HCT116 (cell line): ENCODE measurements at regions not wholly inside any gene's neighbourhood (a gene's known extent, or its start where the extent isn't known, plus 50 kb on each side); places are given as distances from the start of the nearest gene placed in this dataset.

Experiments
- EGR1 ChIP-seq: IDR thresholded peaks from 2 replicates; pipeline ENCODE4 v1.6.1; 2012; ENCODE audit warnings: low read depth
- EZH2 ChIP-seq: fragments of 200-600 bp; sonication (generic); IDR thresholded peaks from 2 replicates; pipeline ENCODE4 v1.6.1; 2017; ENCODE audit warnings: antibody characterized with exemption, mixed run types
- EZH2phosphoT487 ChIP-seq: fragments of 200-600 bp; IDR thresholded peaks from 2 replicates; pipeline ENCODE4 v1.6.1; 2018; ENCODE audit warnings: antibody characterized with exemption, borderline replicate concordance
- JUND ChIP-seq: IDR thresholded peaks from 2 replicates; pipeline ENCODE4 v1.6.1; 2012
- POLR2A ChIP-seq: IDR thresholded peaks from 2 replicates; pipeline ENCODE4 v1.7.0; 2011; ENCODE audit warnings: borderline replicate concordance; ENCODE audit not compliant: insufficient read depth, insufficient read length; ENCODE audit errors: extremely low read depth
- POLR2AphosphoS5 ChIP-seq: IDR thresholded peaks from 2 replicates; pipeline ENCODE4 v1.6.1; 2011; ENCODE audit warnings: mild to moderate bottlenecking, low read depth, low read length, moderate library complexity
- RAD21 ChIP-seq: IDR thresholded peaks from 2 replicates; pipeline ENCODE4 v1.6.1; 2012; ENCODE audit warnings: low read depth, mild to moderate bottlenecking
- SIN3A ChIP-seq: IDR thresholded peaks from 2 replicates; pipeline ENCODE4 v1.6.1; 2012; ENCODE audit warnings: low read depth
- YY1 ChIP-seq: IDR thresholded peaks from 2 replicates; pipeline ENCODE4 v1.6.1; 2011; ENCODE audit warnings: low read length, low read depth, moderate library complexity, mild to moderate bottlenecking; ENCODE audit not compliant: insufficient replicate concordance; ENCODE audit errors: extremely low read depth
- ZFX ChIP-seq: fragments of 450-650 bp; IDR thresholded peaks from 2 replicates; pipeline ENCODE4 v1.6.1; 2017
- TF ChIP-seq, protein P1 (sequence below), 3 experiments: fragments of 200-600 bp in 1 of 3; sonication (generic) in 1 of 3; IDR thresholded peaks in 2 of 3; conservative IDR thresholded peaks in 1 of 3; 2 replicates each; pipeline ENCODE4 v1.5.1; 2012 to 2017; ENCODE audit warnings: low read depth in 2 of 3, low read length in 2 of 3, antibody characterized with exemption in 1 of 3, borderline replicate concordance in 1 of 3, control low read depth in 1 of 3, mild to moderate bottlenecking in 1 of 3, mixed read lengths in 1 of 3, mixed run types in 1 of 3, moderate library complexity in 1 of 3; ENCODE audit not compliant: insufficient read depth in 1 of 3
- TF ChIP-seq, protein P2 (sequence below): IDR thresholded peaks from 2 replicates; pipeline ENCODE4 v1.6.1; 2012; ENCODE audit warnings: low read depth
- TF ChIP-seq, protein P3 (sequence below): IDR thresholded peaks from 2 replicates; pipeline ENCODE4 v1.6.1; 2011; ENCODE audit warnings: mild to moderate bottlenecking, low read length, moderate library complexity; ENCODE audit not compliant: insufficient replicate concordance; ENCODE audit errors: extremely low read depth
- TF ChIP-seq, protein P4 (sequence below): IDR thresholded peaks from 2 replicates; pipeline ENCODE4 v1.6.1; 2012

DNA sequence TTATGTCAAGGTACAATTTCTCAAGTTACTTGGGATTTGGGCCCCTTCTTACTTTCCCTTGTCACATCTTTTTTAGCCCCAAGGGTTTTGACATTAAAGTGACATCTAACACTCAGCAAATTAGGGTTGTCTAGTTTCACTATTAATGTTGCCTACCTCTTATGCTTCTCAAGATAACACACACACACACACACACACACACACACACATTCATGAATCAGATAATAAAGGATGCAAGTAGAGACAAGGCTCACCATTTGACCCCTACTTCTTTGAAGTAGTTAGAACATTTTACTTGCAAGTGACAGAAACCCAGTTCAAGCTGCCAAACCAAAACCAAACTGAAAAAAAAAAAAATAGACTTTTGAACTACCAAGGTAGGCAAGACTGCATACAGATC is 138.8 kb downstream of the TRIB2 start:
- TF ChIP-seq, protein P1, sequence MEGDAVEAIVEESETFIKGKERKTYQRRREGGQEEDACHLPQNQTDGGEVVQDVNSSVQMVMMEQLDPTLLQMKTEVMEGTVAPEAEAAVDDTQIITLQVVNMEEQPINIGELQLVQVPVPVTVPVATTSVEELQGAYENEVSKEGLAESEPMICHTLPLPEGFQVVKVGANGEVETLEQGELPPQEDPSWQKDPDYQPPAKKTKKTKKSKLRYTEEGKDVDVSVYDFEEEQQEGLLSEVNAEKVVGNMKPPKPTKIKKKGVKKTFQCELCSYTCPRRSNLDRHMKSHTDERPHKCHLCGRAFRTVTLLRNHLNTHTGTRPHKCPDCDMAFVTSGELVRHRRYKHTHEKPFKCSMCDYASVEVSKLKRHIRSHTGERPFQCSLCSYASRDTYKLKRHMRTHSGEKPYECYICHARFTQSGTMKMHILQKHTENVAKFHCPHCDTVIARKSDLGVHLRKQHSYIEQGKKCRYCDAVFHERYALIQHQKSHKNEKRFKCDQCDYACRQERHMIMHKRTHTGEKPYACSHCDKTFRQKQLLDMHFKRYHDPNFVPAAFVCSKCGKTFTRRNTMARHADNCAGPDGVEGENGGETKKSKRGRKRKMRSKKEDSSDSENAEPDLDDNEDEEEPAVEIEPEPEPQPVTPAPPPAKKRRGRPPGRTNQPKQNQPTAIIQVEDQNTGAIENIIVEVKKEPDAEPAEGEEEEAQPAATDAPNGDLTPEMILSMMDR (IDR thresholded peaks at IDR 0.05 in 2 of 3, conservative IDR thresholded peaks at IDR 0.05 in 1 of 3; ENCODE audit: borderline replicate concordance in 1 of 3, insufficient read depth in 1 of 3, low read depth in 2 of 3, low read length in 2 of 3): no peak
- no peak for TF ChIP-seq EZH2phosphoT487
- no peak for TF ChIP-seq EZH2
- no peak for TF ChIP-seq POLR2AphosphoS5
- TF ChIP-seq, protein P2, sequence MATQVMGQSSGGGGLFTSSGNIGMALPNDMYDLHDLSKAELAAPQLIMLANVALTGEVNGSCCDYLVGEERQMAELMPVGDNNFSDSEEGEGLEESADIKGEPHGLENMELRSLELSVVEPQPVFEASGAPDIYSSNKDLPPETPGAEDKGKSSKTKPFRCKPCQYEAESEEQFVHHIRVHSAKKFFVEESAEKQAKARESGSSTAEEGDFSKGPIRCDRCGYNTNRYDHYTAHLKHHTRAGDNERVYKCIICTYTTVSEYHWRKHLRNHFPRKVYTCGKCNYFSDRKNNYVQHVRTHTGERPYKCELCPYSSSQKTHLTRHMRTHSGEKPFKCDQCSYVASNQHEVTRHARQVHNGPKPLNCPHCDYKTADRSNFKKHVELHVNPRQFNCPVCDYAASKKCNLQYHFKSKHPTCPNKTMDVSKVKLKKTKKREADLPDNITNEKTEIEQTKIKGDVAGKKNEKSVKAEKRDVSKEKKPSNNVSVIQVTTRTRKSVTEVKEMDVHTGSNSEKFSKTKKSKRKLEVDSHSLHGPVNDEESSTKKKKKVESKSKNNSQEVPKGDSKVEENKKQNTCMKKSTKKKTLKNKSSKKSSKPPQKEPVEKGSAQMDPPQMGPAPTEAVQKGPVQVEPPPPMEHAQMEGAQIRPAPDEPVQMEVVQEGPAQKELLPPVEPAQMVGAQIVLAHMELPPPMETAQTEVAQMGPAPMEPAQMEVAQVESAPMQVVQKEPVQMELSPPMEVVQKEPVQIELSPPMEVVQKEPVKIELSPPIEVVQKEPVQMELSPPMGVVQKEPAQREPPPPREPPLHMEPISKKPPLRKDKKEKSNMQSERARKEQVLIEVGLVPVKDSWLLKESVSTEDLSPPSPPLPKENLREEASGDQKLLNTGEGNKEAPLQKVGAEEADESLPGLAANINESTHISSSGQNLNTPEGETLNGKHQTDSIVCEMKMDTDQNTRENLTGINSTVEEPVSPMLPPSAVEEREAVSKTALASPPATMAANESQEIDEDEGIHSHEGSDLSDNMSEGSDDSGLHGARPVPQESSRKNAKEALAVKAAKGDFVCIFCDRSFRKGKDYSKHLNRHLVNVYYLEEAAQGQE: no peak
- TF ChIP-seq POLR2A: no peak
- no peak for TF ChIP-seq RAD21
- TF ChIP-seq EGR1: no peak
- no peak for TF ChIP-seq ZFX
- TF ChIP-seq, protein P3, sequence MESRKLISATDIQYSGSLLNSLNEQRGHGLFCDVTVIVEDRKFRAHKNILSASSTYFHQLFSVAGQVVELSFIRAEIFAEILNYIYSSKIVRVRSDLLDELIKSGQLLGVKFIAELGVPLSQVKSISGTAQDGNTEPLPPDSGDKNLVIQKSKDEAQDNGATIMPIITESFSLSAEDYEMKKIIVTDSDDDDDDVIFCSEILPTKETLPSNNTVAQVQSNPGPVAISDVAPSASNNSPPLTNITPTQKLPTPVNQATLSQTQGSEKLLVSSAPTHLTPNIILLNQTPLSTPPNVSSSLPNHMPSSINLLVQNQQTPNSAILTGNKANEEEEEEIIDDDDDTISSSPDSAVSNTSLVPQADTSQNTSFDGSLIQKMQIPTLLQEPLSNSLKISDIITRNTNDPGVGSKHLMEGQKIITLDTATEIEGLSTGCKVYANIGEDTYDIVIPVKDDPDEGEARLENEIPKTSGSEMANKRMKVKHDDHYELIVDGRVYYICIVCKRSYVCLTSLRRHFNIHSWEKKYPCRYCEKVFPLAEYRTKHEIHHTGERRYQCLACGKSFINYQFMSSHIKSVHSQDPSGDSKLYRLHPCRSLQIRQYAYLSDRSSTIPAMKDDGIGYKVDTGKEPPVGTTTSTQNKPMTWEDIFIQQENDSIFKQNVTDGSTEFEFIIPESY: no peak
- no peak for TF ChIP-seq SIN3A
- no peak for TF ChIP-seq YY1
- no peak for TF ChIP-seq JUND
- TF ChIP-seq, protein P4, sequence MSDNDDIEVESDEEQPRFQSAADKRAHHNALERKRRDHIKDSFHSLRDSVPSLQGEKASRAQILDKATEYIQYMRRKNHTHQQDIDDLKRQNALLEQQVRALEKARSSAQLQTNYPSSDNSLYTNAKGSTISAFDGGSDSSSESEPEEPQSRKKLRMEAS: no peak
